ENCODE measurements at regions not wholly inside any gene's neighbourhood (a gene's known extent, or its start where the extent isn't known, plus 50 kb on each side); places are given as distances from the start of the nearest gene placed in this dataset.

GRCh38 chr18:37649416-37649815 lies 83.8 kb upstream of the CELF4 start:
- no peak for DNase-seq (ENCODE audit: low read depth, low spot score)
- SMC1A ChIA-PET (ENCODE audit: uncharacterized antibody, unreplicated experiment) = no interaction called here
- TF ChIP-seq SP1 (IDR thresholded peaks at IDR 0.05; ENCODE audit: low read depth, low read length) (no peak), IRF5 (IDR thresholded peaks at IDR 0.05; ENCODE audit: borderline replicate concordance) (no peak), PRDM15 (CRISPR knock-in tag; IDR thresholded peaks at IDR 0.05) (no peak), HDGF (IDR thresholded peaks at IDR 0.05) (no peak)
- H3K27me3 ChIP-seq (replicated peaks in 1 of 2; ENCODE audit: control insufficient read depth in 2 of 2, insufficient read depth in 2 of 2, low read length in 1 of 2) = no peaks in the 10 kb centered on the region
- H3K4me2 ChIP-seq (ENCODE audit: control insufficient read depth, insufficient read depth) = no peak overlapping the region
- no peak overlapping the region for H2AFZ ChIP-seq (ENCODE audit: control insufficient read depth, low read depth, low read length)
- BruUV-seq (replicated peaks) = no TSS peak
- in situ Hi-C loops (cut with MboI) = no loop called here
- POLR2A ChIA-PET = no interaction called here
- no peak overlapping the region for H3K27ac ChIP-seq (ENCODE audit: control insufficient read depth, insufficient read depth)
- FAIRE-seq = no peak
- H3K36me3 ChIP-seq (ENCODE audit: control insufficient read depth in 2 of 2, insufficient read depth in 2 of 2, low read length in 1 of 2) = no peaks in the 10 kb centered on the region
- no peak for ATAC-seq
- H3K9me3 ChIP-seq (replicated peaks; ENCODE audit: control insufficient read depth, insufficient read depth, low read length) = no peaks in the 10 kb centered on the region
- no peaks in the 10 kb centered on the region for H3K79me2 ChIP-seq (ENCODE audit: control insufficient read depth, insufficient read depth, low read length)
- CTCF ChIA-PET = no interaction called here
- no peaks in the 10 kb centered on the region for H4K20me1 ChIP-seq (ENCODE audit: control insufficient read depth, insufficient read depth)
- intact Hi-C loops (cut with micrococcal nuclease; ENCODE audit: unreplicated experiment) = no loop called here
- H3K9ac ChIP-seq (ENCODE audit: control insufficient read depth, insufficient read depth, low read length) = no peak overlapping the region
- H3K4me1 ChIP-seq (ENCODE audit: control insufficient read depth, insufficient read depth, low read length) = no peaks in the 10 kb centered on the region
- no peak overlapping the region for H3K4me3 ChIP-seq
- RAD21 ChIA-PET (ENCODE audit: unreplicated experiment) = no interaction called here

Data from GM12878 (cell line).